Testis (tissue), 2 donors: ENCODE measurements at regions not wholly inside any gene's neighbourhood (a gene's known extent, or its start where the extent isn't known, plus 50 kb on each side); places are given as distances from the start of the nearest gene placed in this dataset.
"Not testable (repeated sequence)": the region's sequence is repeated elsewhere in the genome, so short reads cannot be mapped to it uniquely, and the experiment has no call there.

Experiments used
- DNase-seq: peaks from one replicate; pipeline ENCODE4 v3.0.0-alpha.2; 2019
- H3K27ac ChIP-seq, 2 donors: fragments of 200-600 bp; sonication (generic); one replicate each; pipeline ENCODE4 v1.5.1; 2019
- H3K27me3 ChIP-seq: fragments of 200-600 bp; sonication (generic); one replicate; pipeline ENCODE4 v1.5.1; 2019
- H3K36me3 ChIP-seq: fragments of 200-600 bp; sonication (generic); one replicate; pipeline ENCODE4 v1.5.1; 2017; ENCODE audit warnings: low read depth; ENCODE audit errors: missing control alignments
- H3K4me1 ChIP-seq: fragments of 200-600 bp; sonication (generic); one replicate; pipeline ENCODE4 v1.5.1; 2019
- H3K4me3 ChIP-seq, 2 donors: fragments of 200-600 bp; sonication (generic); one replicate each; pipeline ENCODE4 v1.5.1; 2017 to 2019
- H3K9me3 ChIP-seq: fragments of 200-600 bp; sonication (generic); one replicate; pipeline ENCODE4 v1.5.1; 2017
- CTCF ChIP-seq, 3 experiments: fragments of 450-650 bp in 2 of 3; fragments of 200-600 bp in 1 of 3; sonication (generic) in 1 of 3; IDR thresholded peaks; one replicate each; pipeline ENCODE4 v1.5.1; 2016 to 2019; ENCODE audit warnings: antibody characterized with exemption in 3 of 3, mild to moderate bottlenecking in 2 of 3, moderate library complexity in 1 of 3
- POLR2A ChIP-seq: fragments of 450-650 bp; IDR thresholded peaks from one replicate; pipeline ENCODE4 v1.6.1; 2017; ENCODE audit warnings: antibody characterized with exemption, mild to moderate bottlenecking, moderate library complexity
- WGBS, 2 donors: methylation state at CpG; one replicate each; pipeline ENCODE4 v1.1.5; 2018; 5-methylcytosine and 5-hydroxymethylcytosine counted together
- intact Hi-C: fragments of 100-400 bp; cut with DNase I; formaldehyde crosslinking; loops from one replicate; pipeline ENCODE4 v1.15.1; 2023; ENCODE audit warnings: low total_unique reads

- no peak for DNase-seq
- no peak overlapping the region for H3K4me3 ChIP-seq
- no peak for TF ChIP-seq CTCF (IDR thresholded peaks at IDR 0.05)
- no peak for TF ChIP-seq POLR2A
- 61 to 71% methylated on average over 11 of the region's 11 CpGs for WGBS, 2 donors
- H3K27me3 ChIP-seq, result no peaks in the 10 kb centered on the region
- intact Hi-C loops, result no loop called here
- H3K36me3 ChIP-seq, result no peaks in the 10 kb centered on the region
- no peaks in the 10 kb centered on the region for H3K9me3 ChIP-seq
- H3K27ac ChIP-seq, result no peak overlapping the region
- no peaks in the 10 kb centered on the region for H3K4me1 ChIP-seq
These were observed 101.4 kb upstream of the IRX4 start for GRCh38 chr5:1983919-1984695.

GRCh38 chr5:1983401-1983800, 100.7 kb upstream of the IRX4 start:
- H3K4me1 ChIP-seq, result no peaks in the 10 kb centered on the region
- intact Hi-C loops, result no loop called here

GRCh38 chr5:1982561-1982960, 99.8 kb upstream of the IRX4 start:
- H3K4me1 ChIP-seq, H3K36me3 ChIP-seq, H3K9me3 ChIP-seq, H3K27ac ChIP-seq, DNase-seq, intact Hi-C loops, H3K4me3 ChIP-seq, H3K27me3 ChIP-seq: not testable (repeated sequence)
- WGBS, 2 donors, result 70 to 80% methylated on average over 8 of the region's 8 CpGs

More at GRCh38 chr5:1983401-1983800, 100.7 kb upstream of the IRX4 start:
- Histone ChIP-seq H3K9me3 (no peaks in the 10 kb centered on the region), H3K4me3 (no peak overlapping the region), H3K27me3 (no peaks in the 10 kb centered on the region), H3K36me3 (no peaks in the 10 kb centered on the region), H3K27ac (no peak overlapping the region)
- no peak for DNase-seq
- WGBS, 2 donors, result 68 to 75% methylated on average over 18 of the region's 18 CpGs
- TF ChIP-seq CTCF (IDR thresholded peaks at IDR 0.05) (no peak), POLR2A (no peak)

- H3K27me3 ChIP-seq, result no peaks in the 10 kb centered on the region
- intact Hi-C loops, result no loop called here
- DNase-seq, result no peak
These were observed 93.4 kb upstream of the IRX4 start for GRCh38 chr5:1975898-1976765.

More at GRCh38 chr5:1975898-1976765, 93.4 kb upstream of the IRX4 start:
- 75 to 83% methylated on average over 12 of the region's 12 CpGs for WGBS, 2 donors
- no peaks in the 10 kb centered on the region for H3K9me3 ChIP-seq
- no peaks in the 10 kb centered on the region for H3K36me3 ChIP-seq
- no peak overlapping the region for H3K4me3 ChIP-seq
- no peak overlapping the region for H3K27ac ChIP-seq
- H3K4me1 ChIP-seq, result no peaks in the 10 kb centered on the region
- TF ChIP-seq CTCF (IDR thresholded peaks at IDR 0.05) (peak in 1 of 3 experiments; percentile 16), POLR2A (no peak)
